Endodermal cell (in vitro differentiated cells): ENCODE measurements at regions not wholly inside any gene's neighbourhood (a gene's known extent, or its start where the extent isn't known, plus 50 kb on each side); places are given as distances from the start of the nearest gene placed in this dataset.
A peak's percentile ranks its signal among the peaks of the same experiment; 100 is the strongest.

Source experiments
- DNase-seq: peaks from one replicate; pipeline ENCODE4 v3.0.0-alpha.2; 2017
- H3K27ac ChIP-seq: 2 replicates; pipeline ENCODE4 v1.5.1; 2013; ENCODE audit warnings: mild to moderate bottlenecking, low read depth, low read length, moderate library complexity
- H3K27me3 ChIP-seq: 2 replicates; pipeline ENCODE4 v1.6.1; 2013; ENCODE audit warnings: mild to moderate bottlenecking, low read length, moderate library complexity; ENCODE audit not compliant: insufficient read depth, control insufficient read depth, poor library complexity, severe bottlenecking
- H3K36me3 ChIP-seq: 2 replicates; pipeline ENCODE4 v1.7.0; 2013; ENCODE audit warnings: mild to moderate bottlenecking, low read length, moderate library complexity; ENCODE audit not compliant: control insufficient read depth, insufficient read depth
- H3K4me1 ChIP-seq: one replicate; pipeline ENCODE4 v1.7.0; 2013; ENCODE audit warnings: low read length; ENCODE audit not compliant: control insufficient read depth, insufficient read depth
- H3K4me3 ChIP-seq: 2 replicates; pipeline ENCODE4 v1.5.1; 2013; ENCODE audit warnings: mild to moderate bottlenecking, low read length, moderate library complexity
- H3K9ac ChIP-seq: 2 replicates; pipeline ENCODE4 v1.6.1; 2013; ENCODE audit warnings: mild to moderate bottlenecking, low read length, moderate library complexity; ENCODE audit not compliant: poor library complexity, severe bottlenecking; ENCODE audit errors: extremely low read depth
- H3K9me3 ChIP-seq: 2 replicates; pipeline ENCODE4 v1.6.1; 2013; ENCODE audit warnings: mild to moderate bottlenecking, low read length, moderate library complexity; ENCODE audit not compliant: control insufficient read depth
- H3K27ac Mint-ChIP-seq: 2 replicates; pipeline ENCODE4 v1.8.0; 2020; ENCODE audit warnings: mixed read lengths
- H3K27me3 Mint-ChIP-seq: 2 replicates; pipeline ENCODE4 v1.8.0; 2021; ENCODE audit warnings: mild to moderate bottlenecking, mixed read lengths; ENCODE audit not compliant: insufficient read depth
- H3K36me3 Mint-ChIP-seq: 2 replicates; pipeline ENCODE4 v1.8.0; 2020; ENCODE audit warnings: low read depth, mixed read lengths
- H3K4me1 Mint-ChIP-seq: 2 replicates; pipeline ENCODE4 v1.8.0; 2020; ENCODE audit warnings: mixed read lengths
- H3K4me3 Mint-ChIP-seq: 2 replicates; pipeline ENCODE4 v1.8.0; 2020; ENCODE audit warnings: mild to moderate bottlenecking, moderate library complexity, mixed read lengths
- H3K9me3 Mint-ChIP-seq: 2 replicates; pipeline ENCODE4 v1.8.0; 2020; ENCODE audit warnings: mild to moderate bottlenecking, mixed read lengths
- WGBS, 2 experiments: methylation state at CpG; one replicate each; pipeline versions ENCODE4 v1.1.5 to v1.1.7; 2013; ENCODE audit warnings: missing lambda C conversion rate in 2 of 2, mixed read lengths in 1 of 2; ENCODE audit not compliant: insufficient coverage in 1 of 2, insufficient read length in 1 of 2; 5-methylcytosine and 5-hydroxymethylcytosine counted together
- TF ChIP-seq, protein P1 (sequence below): fragments of 200-600 bp; sonication (generic); conservative IDR thresholded peaks from 2 replicates; pipeline ENCODE4 v1.5.0; 2021; ENCODE audit warnings: antibody characterized with exemption, mild to moderate bottlenecking

- H3K27me3 Mint-ChIP-seq: peaks cover 5% of the 10 kb centered on the region
- no peak overlapping the region for H3K9ac ChIP-seq
- 87 to 97% methylated on average over 3 to 6 of the region's 6 CpGs for WGBS, 2 experiments
- no peak overlapping the region for H3K4me3 Mint-ChIP-seq
- no peaks in the 10 kb centered on the region for H3K36me3 Mint-ChIP-seq
- peak; percentile 22 for DNase-seq
- TF ChIP-seq, protein P1, sequence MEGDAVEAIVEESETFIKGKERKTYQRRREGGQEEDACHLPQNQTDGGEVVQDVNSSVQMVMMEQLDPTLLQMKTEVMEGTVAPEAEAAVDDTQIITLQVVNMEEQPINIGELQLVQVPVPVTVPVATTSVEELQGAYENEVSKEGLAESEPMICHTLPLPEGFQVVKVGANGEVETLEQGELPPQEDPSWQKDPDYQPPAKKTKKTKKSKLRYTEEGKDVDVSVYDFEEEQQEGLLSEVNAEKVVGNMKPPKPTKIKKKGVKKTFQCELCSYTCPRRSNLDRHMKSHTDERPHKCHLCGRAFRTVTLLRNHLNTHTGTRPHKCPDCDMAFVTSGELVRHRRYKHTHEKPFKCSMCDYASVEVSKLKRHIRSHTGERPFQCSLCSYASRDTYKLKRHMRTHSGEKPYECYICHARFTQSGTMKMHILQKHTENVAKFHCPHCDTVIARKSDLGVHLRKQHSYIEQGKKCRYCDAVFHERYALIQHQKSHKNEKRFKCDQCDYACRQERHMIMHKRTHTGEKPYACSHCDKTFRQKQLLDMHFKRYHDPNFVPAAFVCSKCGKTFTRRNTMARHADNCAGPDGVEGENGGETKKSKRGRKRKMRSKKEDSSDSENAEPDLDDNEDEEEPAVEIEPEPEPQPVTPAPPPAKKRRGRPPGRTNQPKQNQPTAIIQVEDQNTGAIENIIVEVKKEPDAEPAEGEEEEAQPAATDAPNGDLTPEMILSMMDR: no peak
- H3K27ac ChIP-seq: no peak overlapping the region
- no peaks in the 10 kb centered on the region for H3K9me3 Mint-ChIP-seq
- H3K27me3 ChIP-seq: no peaks in the 10 kb centered on the region
- no peaks in the 10 kb centered on the region for H3K9me3 ChIP-seq
- no peak overlapping the region for H3K4me3 ChIP-seq
- H3K36me3 ChIP-seq: no peaks in the 10 kb centered on the region
- H3K27ac Mint-ChIP-seq: no peak overlapping the region
- H3K4me1 Mint-ChIP-seq: no peaks in the 10 kb centered on the region
- no peaks in the 10 kb centered on the region for H3K4me1 ChIP-seq
These were observed 299.7 kb downstream of the TEX29 start for GRCh38 chr13:111620166-111620565.

- Mint-ChIP-seq H3K27ac (no peak overlapping the region), H3K4me1 (no peaks in the 10 kb centered on the region), H3K4me3 (no peak overlapping the region), H3K36me3 (no peaks in the 10 kb centered on the region), H3K9me3 (no peaks in the 10 kb centered on the region), H3K27me3 (peaks cover 5% of the 10 kb centered on the region)
- H3K4me1 ChIP-seq: no peaks in the 10 kb centered on the region
- peak; percentile 35 for DNase-seq
- H3K27ac ChIP-seq: no peak overlapping the region
- no peaks in the 10 kb centered on the region for H3K27me3 ChIP-seq
- no peaks in the 10 kb centered on the region for H3K9me3 ChIP-seq
- TF ChIP-seq, protein P1: no peak
- no peak overlapping the region for H3K4me3 ChIP-seq
- WGBS, 2 experiments: 89 to 100% methylated on average over 4 to 9 of the region's 9 CpGs
- no peaks in the 10 kb centered on the region for H3K36me3 ChIP-seq
- no peak overlapping the region for H3K9ac ChIP-seq
These were observed 300.1 kb downstream of the TEX29 start for GRCh38 chr13:111620586-111620985.

DNA sequence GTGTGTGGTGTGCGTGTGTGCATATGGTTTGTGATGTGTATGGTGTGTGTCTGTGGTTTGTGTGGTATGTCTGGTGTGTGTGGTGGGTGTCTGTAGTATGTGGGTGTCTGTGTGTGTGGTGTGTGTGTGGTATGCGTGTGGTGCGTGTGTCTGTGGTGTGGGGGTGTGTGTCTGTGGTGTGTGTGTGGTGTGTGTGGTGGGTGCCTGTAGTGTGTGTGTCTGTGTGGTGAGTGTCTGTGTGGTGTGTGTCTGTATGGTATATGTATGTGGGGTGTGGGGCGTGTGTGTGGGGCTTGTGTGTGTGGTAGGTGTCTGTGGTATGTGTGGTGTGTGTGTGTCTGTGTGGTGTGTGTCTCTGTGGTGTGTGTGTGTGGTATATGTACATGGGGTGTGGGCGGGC is 300.7 kb downstream of the TEX29 start:
- no peak overlapping the region for H3K4me3 ChIP-seq
- DNase-seq: no peak
- H3K4me3 Mint-ChIP-seq: no peak overlapping the region

More for the DNA sequence above, 300.7 kb downstream of the TEX29 start:
- 83% methylated on average over 4 of the region's 5 CpGs; no CpG with 5 or more reads in 1 of the 2 experiments for WGBS, 2 experiments
- no peaks in the 10 kb centered on the region for H3K4me1 Mint-ChIP-seq
- no peaks in the 10 kb centered on the region for H3K9me3 Mint-ChIP-seq
- H3K9ac ChIP-seq: no peak overlapping the region
- H3K27ac ChIP-seq: no peak overlapping the region
- H3K36me3 Mint-ChIP-seq: no peaks in the 10 kb centered on the region
- no peaks in the 10 kb centered on the region for H3K4me1 ChIP-seq
- no peak overlapping the region for H3K27ac Mint-ChIP-seq
- no peaks in the 10 kb centered on the region for H3K9me3 ChIP-seq
- TF ChIP-seq, protein P1: no peak
- peaks cover 5% of the 10 kb centered on the region for H3K27me3 Mint-ChIP-seq
- H3K27me3 ChIP-seq: no peaks in the 10 kb centered on the region
- H3K36me3 ChIP-seq: no peaks in the 10 kb centered on the region
